ENCODE measurements at regions not wholly inside any gene's neighbourhood (a gene's known extent, or its start where the extent isn't known, plus 50 kb on each side); places are given as distances from the start of the nearest gene placed in this dataset.

DNA sequence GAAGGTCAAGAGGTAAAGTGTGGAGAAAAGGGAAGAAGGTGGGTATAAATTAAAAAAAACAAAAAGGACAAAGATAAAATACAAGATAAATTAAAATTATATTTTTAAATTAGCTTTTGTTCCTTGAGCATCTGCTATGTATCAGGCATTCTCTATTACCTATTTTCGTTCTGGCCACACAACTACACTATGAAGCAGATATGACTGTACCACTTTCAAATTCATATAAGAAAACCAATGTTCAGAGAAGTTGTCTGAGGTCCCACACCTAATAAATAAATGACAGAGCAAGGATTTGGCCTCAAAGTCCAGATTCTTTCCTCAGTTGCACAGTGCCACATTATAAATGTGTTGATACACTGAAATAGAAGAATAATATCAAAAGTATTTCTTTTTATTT is 103.8 kb upstream of the PCDH15 start:
- TF ChIP-seq, protein P1, sequence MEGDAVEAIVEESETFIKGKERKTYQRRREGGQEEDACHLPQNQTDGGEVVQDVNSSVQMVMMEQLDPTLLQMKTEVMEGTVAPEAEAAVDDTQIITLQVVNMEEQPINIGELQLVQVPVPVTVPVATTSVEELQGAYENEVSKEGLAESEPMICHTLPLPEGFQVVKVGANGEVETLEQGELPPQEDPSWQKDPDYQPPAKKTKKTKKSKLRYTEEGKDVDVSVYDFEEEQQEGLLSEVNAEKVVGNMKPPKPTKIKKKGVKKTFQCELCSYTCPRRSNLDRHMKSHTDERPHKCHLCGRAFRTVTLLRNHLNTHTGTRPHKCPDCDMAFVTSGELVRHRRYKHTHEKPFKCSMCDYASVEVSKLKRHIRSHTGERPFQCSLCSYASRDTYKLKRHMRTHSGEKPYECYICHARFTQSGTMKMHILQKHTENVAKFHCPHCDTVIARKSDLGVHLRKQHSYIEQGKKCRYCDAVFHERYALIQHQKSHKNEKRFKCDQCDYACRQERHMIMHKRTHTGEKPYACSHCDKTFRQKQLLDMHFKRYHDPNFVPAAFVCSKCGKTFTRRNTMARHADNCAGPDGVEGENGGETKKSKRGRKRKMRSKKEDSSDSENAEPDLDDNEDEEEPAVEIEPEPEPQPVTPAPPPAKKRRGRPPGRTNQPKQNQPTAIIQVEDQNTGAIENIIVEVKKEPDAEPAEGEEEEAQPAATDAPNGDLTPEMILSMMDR (IDR thresholded peaks at IDR 0.05), result no peak
- TF ChIP-seq POLR2A (IDR thresholded peaks at IDR 0.05; ENCODE audit: low read depth) (no peak), POLR2AphosphoS5 (IDR thresholded peaks at IDR 0.05) (no peak), EP300 (IDR thresholded peaks at IDR 0.05) (no peak)
